GM21825 (cell line): ENCODE measurements at regions not wholly inside any gene's neighbourhood (a gene's known extent, or its start where the extent isn't known, plus 50 kb on each side); places are given as distances from the start of the nearest gene placed in this dataset.
"Not testable (repeated sequence)": the region's sequence is repeated elsewhere in the genome, so short reads cannot be mapped to it uniquely, and the experiment has no call there.

Experiments used
- ATAC-seq: cut with Tn5 transposase; IDR thresholded peaks from one replicate; pipeline ENCODE4 v1.9.1; 2021; ENCODE audit warnings: mild to moderate bottlenecking, moderate library complexity; ENCODE audit not compliant: unreplicated experiment

- no peak for ATAC-seq
Measured at GRCh38 chr3:4140921-4141320, 162.2 kb upstream of the SETMAR start.

DNA sequence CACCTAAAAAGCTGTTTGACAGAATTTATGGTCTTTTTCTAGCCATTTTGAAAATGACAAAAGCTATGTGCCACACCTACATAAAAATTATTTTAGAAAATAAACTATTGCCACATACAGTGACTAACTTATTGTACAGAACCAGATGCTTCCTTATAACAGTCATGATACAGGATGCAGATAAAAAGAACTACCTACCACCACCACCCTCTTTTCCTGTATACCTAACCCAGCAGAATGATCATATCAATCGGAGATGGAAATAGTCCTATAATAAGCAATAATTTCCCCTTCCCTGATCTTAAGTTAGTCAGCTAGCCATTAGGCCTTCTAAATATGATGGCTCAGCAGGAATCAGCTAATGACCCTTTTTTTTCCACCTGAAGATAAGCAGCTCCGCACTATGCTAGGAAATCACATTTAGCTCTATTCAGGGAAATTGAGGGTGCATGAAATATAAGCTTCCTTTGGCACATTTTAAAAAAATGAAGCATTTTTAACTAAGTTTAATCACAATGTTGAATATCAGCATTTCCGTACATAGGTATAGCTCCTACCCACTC is 155.5 kb upstream of the SETMAR start:
- no peak for ATAC-seq

DNA sequence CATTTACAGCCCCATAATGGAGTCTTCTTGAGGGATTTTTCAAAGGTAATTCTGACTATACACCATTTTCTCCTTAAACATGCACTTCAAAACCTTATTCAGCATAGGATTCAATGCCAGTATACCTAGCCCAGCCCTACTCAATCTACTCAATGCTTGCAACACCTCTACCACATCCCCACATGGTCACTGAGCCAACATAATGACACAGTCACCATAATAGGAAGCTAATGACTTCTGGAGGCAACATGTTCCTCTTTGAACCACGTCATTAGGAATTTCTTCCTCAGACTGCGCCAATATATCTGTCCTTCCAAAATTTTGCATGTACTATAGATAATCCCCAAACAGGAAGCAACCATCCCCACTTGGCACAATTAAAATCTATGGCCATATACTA is 153.9 kb upstream of the SETMAR start:
- ATAC-seq: no peak

DNA sequence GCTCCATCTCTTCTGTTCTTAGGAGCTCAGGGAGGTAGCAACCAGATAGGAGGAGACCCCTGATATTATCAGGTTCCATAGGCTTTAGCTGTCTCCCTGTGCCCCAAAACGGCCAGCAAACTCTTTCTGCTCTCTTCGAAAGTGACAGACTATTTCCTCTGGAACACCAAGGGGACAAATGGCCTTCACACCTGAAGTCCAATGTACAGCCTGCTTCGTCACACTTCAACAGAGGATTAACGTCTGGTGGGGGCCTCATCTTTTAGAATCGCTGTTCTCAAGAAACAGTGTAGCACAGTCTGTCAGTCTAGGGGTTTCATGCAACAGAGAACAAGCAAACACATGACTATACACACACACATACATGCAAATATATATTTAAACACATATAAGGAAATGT is 152.4 kb upstream of the SETMAR start:
- ATAC-seq: no peak

DNA sequence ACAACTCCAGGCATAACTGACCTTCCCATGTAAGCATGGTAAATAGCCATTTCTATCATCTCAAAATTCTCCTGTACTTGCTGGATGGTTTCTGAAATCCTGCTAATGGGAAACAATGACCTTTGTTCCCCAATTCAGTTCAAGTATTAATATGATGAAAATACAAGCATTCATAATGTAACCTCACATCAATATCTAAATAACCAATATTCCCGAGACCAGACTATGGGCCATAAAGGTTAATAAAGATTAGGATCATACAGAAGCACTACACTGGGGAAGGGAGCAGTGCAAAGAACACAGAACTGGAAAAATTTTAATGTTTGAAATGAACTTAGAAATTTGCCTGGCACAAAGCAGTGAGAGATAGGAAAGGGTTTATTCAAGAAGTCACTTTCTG is 151.3 kb upstream of the SETMAR start:
- ATAC-seq: no peak

DNA sequence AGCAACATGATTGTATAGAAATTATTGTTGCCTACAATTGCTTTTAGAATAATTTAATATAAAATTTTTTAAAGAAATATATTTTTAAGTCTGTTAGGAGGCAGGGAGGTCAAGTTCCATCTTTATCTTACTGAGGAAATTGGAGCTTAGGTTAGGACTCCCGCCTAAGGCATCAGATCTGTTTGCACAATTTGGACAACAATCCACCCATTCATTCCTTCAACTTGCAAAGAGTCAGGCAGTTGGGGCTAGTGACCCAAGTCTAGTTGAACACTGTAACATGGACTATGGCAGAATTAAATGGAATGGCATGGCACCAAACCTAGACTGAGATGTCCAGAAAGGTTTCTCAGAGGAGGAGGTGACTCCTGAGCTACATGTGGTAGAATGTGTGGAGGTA is 149.4 kb upstream of the SETMAR start:
- ATAC-seq: no peak

- ATAC-seq: no peak
Measured at GRCh38 chr3:4158329-4158728, 144.8 kb upstream of the SETMAR start.

GRCh38 chr3:4162096-4162495 is 141.1 kb upstream of the SETMAR start:
- ATAC-seq: no peak

GRCh38 chr3:4163011-4163410 is 140.2 kb upstream of the SETMAR start:
- no peak for ATAC-seq

DNA sequence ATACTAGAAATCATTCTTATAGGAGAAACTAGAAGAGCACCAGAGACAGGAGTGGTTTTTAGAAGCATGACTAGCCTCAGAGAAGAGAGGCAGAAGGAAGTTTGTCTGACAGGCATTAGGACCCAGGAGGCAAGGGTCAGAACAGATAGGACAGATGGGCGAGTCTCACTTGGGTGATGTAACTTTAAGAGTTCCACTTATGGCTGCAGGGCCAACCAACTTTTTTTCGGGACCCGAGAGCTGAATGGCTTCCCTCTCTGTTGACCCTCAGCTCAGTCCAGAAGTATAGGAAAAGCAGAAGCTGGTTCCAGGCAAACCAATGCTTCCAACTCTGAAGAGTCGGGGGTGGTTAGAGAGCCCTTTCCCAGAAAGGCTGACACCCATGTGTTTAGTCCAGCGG is 136.6 kb upstream of the SETMAR start:
- ATAC-seq: no peak

DNA sequence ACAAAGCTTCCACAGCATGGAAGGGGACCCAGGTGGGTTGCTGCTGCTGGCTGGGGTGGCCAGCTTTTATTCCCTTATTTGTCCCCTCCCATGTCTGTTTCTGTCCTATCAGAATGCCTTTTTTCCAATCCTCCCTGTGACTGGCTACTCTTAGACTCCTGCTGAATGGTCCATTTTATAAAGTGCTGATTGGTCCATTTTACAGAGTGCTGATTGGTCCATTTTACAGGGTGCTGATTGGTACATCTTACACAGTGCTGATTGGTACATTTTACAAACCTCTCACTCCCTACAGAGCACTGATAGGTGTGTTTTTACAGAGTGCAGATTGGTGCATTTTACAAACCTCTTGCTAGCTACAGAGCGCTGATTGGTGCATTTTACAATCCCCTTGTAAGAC is 135.9 kb upstream of the SETMAR start:
- ATAC-seq: not testable (repeated sequence)

- no peak for ATAC-seq
Measured at GRCh38 chr3:4174791-4175190, 128.4 kb upstream of the SETMAR start.

DNA sequence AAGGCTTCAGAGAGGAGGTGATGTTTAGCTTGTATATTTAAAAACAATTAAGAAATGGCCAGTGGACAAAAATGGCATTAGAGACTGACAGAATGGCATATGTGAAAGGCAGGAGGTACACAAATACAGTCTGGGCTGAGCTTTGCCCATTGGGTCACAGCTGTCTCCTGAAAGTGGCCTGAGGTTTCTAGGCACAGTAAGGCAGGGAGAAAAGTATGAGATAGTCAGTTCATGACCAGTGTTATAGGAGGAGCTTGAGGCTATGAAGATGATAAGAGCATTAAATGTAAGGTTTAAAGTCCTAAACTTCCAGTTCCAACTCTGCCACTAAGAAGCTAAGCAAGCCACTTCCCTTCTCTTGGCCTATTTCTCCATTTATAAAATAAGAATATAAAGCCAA is 111.2 kb upstream of the SETMAR start:
- no peak for ATAC-seq

DNA sequence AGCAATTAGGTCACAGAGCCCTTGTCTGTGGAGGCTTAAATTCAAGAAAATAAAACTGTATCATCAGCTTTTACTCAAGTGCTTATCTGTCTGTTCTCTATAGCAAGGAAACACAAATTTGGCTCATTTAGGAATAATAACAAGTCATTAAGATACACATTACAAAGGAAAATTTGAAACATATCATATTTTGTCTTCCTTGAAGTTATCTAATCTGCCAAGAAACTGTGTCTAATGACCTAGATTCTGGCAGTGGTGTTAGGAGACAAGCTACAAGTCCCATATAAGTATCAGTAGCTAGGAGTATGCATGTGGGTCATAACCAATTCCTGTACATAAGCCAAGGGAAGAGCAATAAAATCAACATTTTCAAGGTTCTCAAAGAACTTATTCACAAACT is 108.2 kb upstream of the SETMAR start:
- no peak for ATAC-seq

DNA sequence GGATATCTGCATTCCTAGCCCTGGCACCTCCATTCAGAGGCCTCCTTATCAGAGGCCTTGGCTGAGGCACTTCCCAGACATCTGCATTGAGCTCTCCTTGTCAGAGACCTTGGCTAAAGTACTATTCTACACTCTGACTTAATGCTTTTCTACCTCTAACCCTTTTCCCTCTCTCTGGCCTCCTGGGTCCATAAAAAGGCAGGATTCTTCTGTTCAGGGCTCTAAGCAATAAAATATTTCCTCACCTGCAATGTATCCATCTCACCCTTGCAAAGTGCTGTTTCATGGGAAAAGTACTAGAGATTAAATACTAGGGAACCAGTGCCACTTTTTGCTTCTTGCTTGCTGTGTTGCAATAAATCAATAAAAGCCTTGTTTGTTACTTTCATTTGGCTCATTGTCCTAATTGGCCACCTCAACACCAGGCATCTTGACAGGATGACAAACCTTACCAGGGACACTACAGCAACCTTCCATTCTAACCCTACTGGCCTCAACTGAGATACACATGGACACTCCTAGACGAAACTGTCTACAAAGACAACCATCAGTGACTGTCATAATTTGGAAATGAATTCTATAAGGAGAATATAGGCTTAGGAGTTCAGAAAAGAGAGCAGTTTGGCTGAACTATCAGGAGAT is 106.5 kb upstream of the SETMAR start:
- no peak for ATAC-seq

GRCh38 chr3:4197670-4198069 is 105.5 kb upstream of the SETMAR start:
- no peak for ATAC-seq

DNA sequence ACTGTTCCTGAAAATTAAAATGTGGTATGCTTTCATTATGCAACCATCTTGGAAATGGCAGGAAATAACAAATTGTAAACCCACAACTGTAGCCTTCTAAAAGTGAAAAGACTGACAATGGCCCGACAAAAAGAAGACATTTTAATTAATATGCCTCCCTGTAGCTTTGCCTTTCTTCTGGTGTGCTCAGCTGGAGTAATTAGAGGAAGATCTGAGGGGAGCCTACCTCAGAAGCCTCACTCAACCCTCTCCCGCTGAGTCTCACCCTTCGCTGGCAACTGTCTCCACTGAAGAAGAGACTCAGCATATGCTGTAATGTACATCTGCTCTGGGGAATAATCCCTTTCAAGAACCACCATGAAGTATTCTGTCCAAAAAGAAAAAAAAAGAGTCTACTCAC is 104.7 kb upstream of the SETMAR start:
- ATAC-seq: no peak

GRCh38 chr3:4204776-4205175 is 98.4 kb upstream of the SETMAR start:
- not testable (repeated sequence) for ATAC-seq

DNA sequence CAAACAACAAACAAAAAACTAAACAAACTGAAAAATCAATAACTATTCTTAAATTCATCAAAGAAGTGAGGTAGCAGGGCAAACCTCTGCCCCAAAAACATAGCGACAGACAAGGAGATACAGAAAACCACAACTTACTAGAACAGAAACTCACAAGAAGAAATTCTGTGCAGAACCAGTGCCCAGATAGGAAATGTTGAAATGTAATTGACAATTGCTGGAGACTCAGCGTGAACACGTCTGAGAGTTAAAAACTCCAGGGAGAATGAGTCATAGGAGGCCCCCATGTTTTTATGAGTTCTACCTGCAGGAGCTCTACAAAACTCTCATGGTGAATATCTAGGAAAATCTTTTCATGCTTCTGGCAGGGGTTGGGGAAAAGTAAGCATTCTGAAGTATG is 95.5 kb upstream of the SETMAR start:
- ATAC-seq: no peak

- no peak for ATAC-seq
Measured at GRCh38 chr3:4208556-4208955, 94.6 kb upstream of the SETMAR start.

GRCh38 chr3:4211610-4212009 is 91.6 kb upstream of the SETMAR start:
- ATAC-seq: no peak

GRCh38 chr3:4213420-4213819 is 89.7 kb upstream of the SETMAR start:
- not testable (repeated sequence) for ATAC-seq

DNA sequence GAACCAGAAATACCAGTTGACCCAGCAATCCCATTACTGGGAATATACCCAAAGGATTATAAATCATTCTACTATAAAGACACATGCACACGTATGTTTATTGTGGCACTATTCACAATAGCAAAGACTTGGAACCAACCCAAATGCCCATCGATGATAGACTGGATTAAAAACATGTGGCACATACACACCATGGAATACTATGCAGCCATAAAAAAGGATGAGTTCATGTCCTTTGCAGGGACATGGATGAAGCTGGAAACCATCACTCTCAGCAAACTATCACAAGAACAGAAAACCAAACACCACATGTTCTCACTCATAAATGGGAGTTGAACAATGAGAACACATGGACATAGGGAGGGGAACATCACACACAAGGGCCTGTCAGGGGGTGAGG is 86.2 kb upstream of the SETMAR start:
- not testable (repeated sequence) for ATAC-seq
